Testis (tissue), 2 donors: ENCODE measurements at regions not wholly inside any gene's neighbourhood (a gene's known extent, or its start where the extent isn't known, plus 50 kb on each side); places are given as distances from the start of the nearest gene placed in this dataset.

Source experiments
- CTCF ChIP-seq, 3 experiments: fragments of 450-650 bp in 2 of 3; fragments of 200-600 bp in 1 of 3; sonication (generic) in 1 of 3; IDR thresholded peaks; one replicate each; pipeline ENCODE4 v1.5.1; 2016 to 2019; ENCODE audit warnings: antibody characterized with exemption in 3 of 3, mild to moderate bottlenecking in 2 of 3, moderate library complexity in 1 of 3
- POLR2A ChIP-seq: fragments of 450-650 bp; IDR thresholded peaks from one replicate; pipeline ENCODE4 v1.6.1; 2017; ENCODE audit warnings: antibody characterized with exemption, mild to moderate bottlenecking, moderate library complexity

GRCh38 chrX:128906753-128907152 is 616.5 kb downstream of the SMARCA1 start:
- TF ChIP-seq CTCF (IDR thresholded peaks at IDR 0.05) (no peak), POLR2A (no peak)
